Ovary (tissue), 7 donors: ENCODE measurements at regions not wholly inside any gene's neighbourhood (a gene's known extent, or its start where the extent isn't known, plus 50 kb on each side); places are given as distances from the start of the nearest gene placed in this dataset.

Source experiments
- DNase-seq, 5 donors: peaks; one replicate each; pipeline ENCODE4 v3.0.0-alpha.2; 2019 to 2020
- H3K27ac ChIP-seq, 2 donors: fragments of 200-600 bp; one replicate each; pipeline versions ENCODE4 v1.5.1 to v1.8.0; 2019 to 2022
- H3K27me3 ChIP-seq: fragments of 200-600 bp; one replicate; pipeline ENCODE4 v1.8.0; 2022
- H3K36me3 ChIP-seq: fragments of 200-600 bp; sonication (generic); one replicate; pipeline ENCODE4 v1.5.1; 2019
- H3K4me1 ChIP-seq: one replicate; pipeline ENCODE4 v1.8.1; 2013; ENCODE audit warnings: mild to moderate bottlenecking, moderate library complexity; ENCODE audit not compliant: insufficient read depth
- H3K4me3 ChIP-seq: fragments of 200-600 bp; sonication (generic); one replicate; pipeline ENCODE4 v1.5.1; 2017
- H3K9me3 ChIP-seq, 2 donors: fragments of 200-600 bp in 1 of 2; sonication (generic) in 1 of 2; one replicate each; pipeline versions ENCODE4 v1.5.1 to v1.8.1; 2013 to 2019; ENCODE audit warnings: mild to moderate bottlenecking in 1 of 2, moderate library complexity in 1 of 2
- CTCF ChIP-seq, 3 donors: fragments of 450-650 bp in 2 of 3; fragments of 200-600 bp in 1 of 3; IDR thresholded peaks; one replicate each; pipeline versions ENCODE4 v1.5.1 to v1.8.0; 2016 to 2022; ENCODE audit warnings: antibody characterized with exemption in 3 of 3, mild to moderate bottlenecking in 1 of 3
- EP300 ChIP-seq: sonication (generic); formaldehyde crosslinking; IDR thresholded peaks from one replicate; pipeline ENCODE4 v1.6.1; 2017; ENCODE audit warnings: antibody characterized with exemption
- POLR2A ChIP-seq: fragments of 450-650 bp; IDR thresholded peaks from one replicate; pipeline ENCODE4 v1.6.1; 2017; ENCODE audit warnings: antibody characterized with exemption, mild to moderate bottlenecking, moderate library complexity
- WGBS, 3 donors: extraction: QIAGEN DNeasy Blood & Tissue Kit in 1 of 3; methylation state at CpG; one replicate each; pipeline versions ENCODE4 v1.1.5 to v1.1.7; 2013 to 2017; 5-methylcytosine and 5-hydroxymethylcytosine counted together
- intact Hi-C, 4 donors: fragments of 100-400 bp; cut with DNase I; formaldehyde crosslinking; loops; one replicate each; pipeline versions ENCODE4 v1.11.0 to v1.15.1; 2022 to 2023
- donor health status: DM: no; HTN: no; CAD: no; lungs with moderate emphysema.
- donor health status: DM: no; HTN: no; CAD: no.
- donor health status: Bipolar disorder and iron deficiency.
- donor health status: DM: no; HTN: no; CAD: no.
- donor health status: DM: yes; HTN: yes; CAD: no.

- no peaks in the 10 kb centered on the region for H3K27me3 ChIP-seq
- H3K4me1 ChIP-seq = peaks cover 35% of the 10 kb centered on the region
- DNase-seq = peak in 1 of 5 donors; percentile 21
- H3K4me3 ChIP-seq = no peak overlapping the region
- intact Hi-C loops = loop anchor here (5.0 to 10.0 kb wide), 6 partner anchors 45 to 458 kb away; no protein-coding TSS in a partner anchor
- no peaks in the 10 kb centered on the region for H3K36me3 ChIP-seq
- no peaks in the 10 kb centered on the region for H3K9me3 ChIP-seq
- no peak for TF ChIP-seq POLR2A
- TF ChIP-seq EP300 = no peak
- no peak for TF ChIP-seq CTCF (IDR thresholded peaks at IDR 0.05)
- WGBS, 3 donors = 84 to 86% (median 85%) methylated on average over 5 of the region's 5 CpGs
- H3K27ac ChIP-seq = peak overlapping the region; percentile 84 to 98
Measured at GRCh38 chr1:234537236-234537635, 58.3 kb upstream of the TARBP1 start.

GRCh38 chr1:234536741-234537140 is 57.8 kb upstream of the TARBP1 start:
- 50 to 56% (median 53%) methylated on average over 12 of the region's 12 CpGs for WGBS, 3 donors
- H3K4me3 ChIP-seq = no peak overlapping the region
- peaks cover 34% of the 10 kb centered on the region for H3K4me1 ChIP-seq
- intact Hi-C loops = loop anchor here (5.0 to 10.0 kb wide), 6 partner anchors 46 to 458 kb away; no protein-coding TSS in a partner anchor
- H3K27me3 ChIP-seq = no peaks in the 10 kb centered on the region
- H3K36me3 ChIP-seq = no peaks in the 10 kb centered on the region
- DNase-seq = peak in 1 of 5 donors; percentile 25
- TF ChIP-seq EP300 (no peak), POLR2A (no peak), CTCF (IDR thresholded peaks at IDR 0.05) (no peak)
- peak overlapping the region; percentile 84 to 98 for H3K27ac ChIP-seq
- H3K9me3 ChIP-seq = no peaks in the 10 kb centered on the region

- peak overlapping the region; percentile 84 to 98 for H3K27ac ChIP-seq
- H3K4me3 ChIP-seq = no peak overlapping the region
- peaks cover 40% of the 10 kb centered on the region for H3K4me1 ChIP-seq
- DNase-seq = peak in 4 of 5 donors; percentile 56 to 81 (median 66)
- 33 to 39% (median 35%) methylated on average over 14 of the region's 14 CpGs for WGBS, 3 donors
- H3K36me3 ChIP-seq = no peaks in the 10 kb centered on the region
- intact Hi-C loops = loop anchor here (2.0 to 10.0 kb wide), 7 partner anchors 46 to 459 kb away; no protein-coding TSS in a partner anchor
- H3K27me3 ChIP-seq = no peaks in the 10 kb centered on the region
- H3K9me3 ChIP-seq = no peaks in the 10 kb centered on the region
- TF ChIP-seq POLR2A = no peak
Measured at GRCh38 chr1:234535763-234536515, 57.0 kb upstream of the TARBP1 start.

- intact Hi-C loops = loop anchor here (2.0 to 10.0 kb wide), 7 partner anchors 47 to 460 kb away; no protein-coding TSS in a partner anchor
- WGBS, 3 donors = 19 to 32% (median 25%) methylated on average over 7 of the region's 7 CpGs
- DNase-seq = peak in 1 of 5 donors; percentile 18
- Histone ChIP-seq H3K4me1 (peaks cover 44% of the 10 kb centered on the region), H3K9me3 (no peaks in the 10 kb centered on the region), H3K27ac (peak overlapping the region; percentile 84 to 98), H3K4me3 (no peak overlapping the region), H3K36me3 (no peaks in the 10 kb centered on the region), H3K27me3 (no peaks in the 10 kb centered on the region)
- TF ChIP-seq POLR2A (no peak), CTCF (IDR thresholded peaks at IDR 0.05) (no peak), EP300 (no peak)
Measured at GRCh38 chr1:234535218-234535617, 56.2 kb upstream of the TARBP1 start.
